IPS-15b (cell line): ENCODE measurements at regions not wholly inside any gene's neighbourhood (a gene's known extent, or its start where the extent isn't known, plus 50 kb on each side); places are given as distances from the start of the nearest gene placed in this dataset.

Source experiments
- H3K27me3 ChIP-seq: one replicate; pipeline ENCODE4 v1.6.1; 2013; ENCODE audit warnings: low read length; ENCODE audit not compliant: control insufficient read depth, insufficient read depth
- H3K36me3 ChIP-seq: one replicate; pipeline ENCODE4 v1.6.1; 2013; ENCODE audit warnings: low read length; ENCODE audit not compliant: control insufficient read depth, insufficient read depth
- H3K4me1 ChIP-seq: one replicate; pipeline ENCODE4 v1.6.1; 2013; ENCODE audit warnings: mild to moderate bottlenecking, low read length; ENCODE audit not compliant: control insufficient read depth, insufficient read depth
- H3K4me3 ChIP-seq: one replicate; pipeline ENCODE4 v1.5.1; 2013; ENCODE audit warnings: low read depth, low read length
- H3K9ac ChIP-seq: one replicate; pipeline ENCODE4 v1.6.1; 2013; ENCODE audit warnings: low read depth, mild to moderate bottlenecking, low read length
- H3K9me3 ChIP-seq: one replicate; pipeline ENCODE4 v1.6.1; 2013; ENCODE audit warnings: mild to moderate bottlenecking, low read length; ENCODE audit not compliant: control insufficient read depth, insufficient read depth

- H3K36me3 ChIP-seq: no peaks in the 10 kb centered on the region
- H3K4me3 ChIP-seq: no peak overlapping the region
- H3K9ac ChIP-seq: no peak overlapping the region
- no peaks in the 10 kb centered on the region for H3K27me3 ChIP-seq
- H3K9me3 ChIP-seq: no peaks in the 10 kb centered on the region
- H3K4me1 ChIP-seq: no peaks in the 10 kb centered on the region
These were observed 102.1 kb upstream of the SIAH1 start for GRCh38 chr16:48487287-48487686.

- Histone ChIP-seq H3K4me1 (peaks cover 9% of the 10 kb centered on the region), H3K9ac (no peak overlapping the region), H3K4me3 (no peak overlapping the region), H3K9me3 (no peaks in the 10 kb centered on the region), H3K27me3 (no peaks in the 10 kb centered on the region), H3K36me3 (no peaks in the 10 kb centered on the region)
These were observed 96.6 kb upstream of the SIAH1 start for GRCh38 chr16:48481772-48482171.

DNA sequence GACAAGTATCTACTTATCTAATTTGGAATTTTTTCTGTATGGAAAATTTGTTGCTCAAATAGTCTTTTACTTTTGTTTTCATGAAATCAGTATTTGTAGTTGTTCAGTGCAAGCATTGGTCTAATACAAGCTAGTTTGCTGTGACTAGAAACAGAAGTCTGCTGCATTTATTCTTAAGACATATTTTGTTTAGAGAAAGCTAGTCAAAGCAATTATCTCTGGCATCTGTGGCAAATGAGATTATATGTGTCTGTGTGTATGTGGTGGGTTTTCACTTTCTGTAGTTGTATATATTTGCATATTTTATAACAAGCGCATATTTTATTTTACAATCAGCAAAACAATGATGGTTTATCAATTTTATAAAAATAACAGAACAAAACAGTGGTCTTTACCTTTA is 96.0 kb upstream of the SIAH1 start:
- no peak overlapping the region for H3K4me3 ChIP-seq
- no peak overlapping the region for H3K9ac ChIP-seq
- no peaks in the 10 kb centered on the region for H3K27me3 ChIP-seq

DNA sequence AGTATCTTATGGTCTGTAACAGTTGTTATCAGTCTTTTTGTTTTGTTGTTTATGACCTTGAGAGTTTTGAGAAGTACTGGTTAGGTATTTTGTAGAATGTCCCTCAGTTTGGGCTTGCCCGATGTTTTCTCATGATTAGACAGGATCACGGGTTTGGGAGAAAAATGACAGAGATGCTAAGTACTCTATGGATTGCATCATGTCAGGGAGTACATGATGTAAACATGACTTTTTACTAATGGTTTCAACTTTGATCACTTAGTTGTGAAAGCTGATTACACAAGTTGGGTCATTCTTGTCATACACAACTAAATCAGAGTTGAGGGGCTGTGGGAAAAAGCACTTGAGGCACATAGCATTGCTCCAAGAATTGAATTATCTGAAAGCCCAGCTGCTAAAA is 94.7 kb upstream of the SIAH1 start:
- H3K27me3 ChIP-seq: no peaks in the 10 kb centered on the region
- no peak overlapping the region for H3K9ac ChIP-seq
- H3K4me1 ChIP-seq: peaks cover 9% of the 10 kb centered on the region
- H3K36me3 ChIP-seq: no peaks in the 10 kb centered on the region
- no peak overlapping the region for H3K4me3 ChIP-seq
- H3K9me3 ChIP-seq: no peaks in the 10 kb centered on the region

More for the DNA sequence above, 96.0 kb upstream of the SIAH1 start:
- Histone ChIP-seq H3K4me1 (peaks cover 9% of the 10 kb centered on the region), H3K36me3 (no peaks in the 10 kb centered on the region), H3K9me3 (no peaks in the 10 kb centered on the region)

DNA sequence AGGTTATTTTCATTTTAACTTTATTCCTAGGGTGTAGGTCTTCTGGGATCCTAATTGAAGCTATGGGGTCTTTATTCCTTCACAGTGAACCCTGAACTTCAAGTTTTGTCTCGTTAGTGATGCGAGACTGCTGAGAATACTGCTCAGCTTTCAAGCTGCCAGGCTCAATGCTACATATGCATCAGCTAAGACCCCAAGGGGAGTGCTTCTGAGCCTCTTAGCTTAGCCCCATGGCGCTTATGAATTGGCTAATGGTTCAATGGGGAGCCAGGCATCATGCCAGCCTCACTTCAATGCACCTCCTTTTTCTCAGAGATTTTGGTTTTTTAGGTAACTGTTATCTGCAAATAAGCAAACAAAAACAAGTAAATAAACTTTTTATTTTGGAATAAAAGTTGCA is 94.1 kb upstream of the SIAH1 start:
- Histone ChIP-seq H3K9ac (no peak overlapping the region), H3K4me3 (no peak overlapping the region), H3K27me3 (no peaks in the 10 kb centered on the region), H3K4me1 (peaks cover 9% of the 10 kb centered on the region), H3K9me3 (no peaks in the 10 kb centered on the region), H3K36me3 (no peaks in the 10 kb centered on the region)

DNA sequence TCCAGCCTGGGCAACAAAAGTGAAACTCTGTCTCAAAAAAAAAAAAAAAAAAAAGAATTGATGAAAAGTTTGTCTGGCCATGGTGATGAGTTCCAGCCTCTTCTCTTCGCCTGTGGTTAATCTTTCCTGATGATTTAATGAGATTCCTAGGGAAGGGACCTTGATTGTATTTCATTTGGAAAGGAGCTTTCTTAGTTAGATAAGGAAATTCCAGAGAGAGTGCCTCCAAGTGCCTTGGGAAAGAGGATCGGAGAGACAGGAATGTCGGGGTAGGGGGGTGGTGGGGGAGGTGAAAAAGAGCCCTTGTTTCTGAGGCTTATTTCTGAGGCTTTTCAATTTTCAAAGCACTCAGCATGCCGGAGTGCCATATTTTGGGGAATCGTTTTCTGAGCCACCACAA is 93.2 kb upstream of the SIAH1 start:
- Histone ChIP-seq H3K9me3 (no peaks in the 10 kb centered on the region), H3K36me3 (no peaks in the 10 kb centered on the region), H3K4me1 (peaks cover 9% of the 10 kb centered on the region), H3K4me3 (no peak overlapping the region), H3K27me3 (no peaks in the 10 kb centered on the region), H3K9ac (no peak overlapping the region)

DNA sequence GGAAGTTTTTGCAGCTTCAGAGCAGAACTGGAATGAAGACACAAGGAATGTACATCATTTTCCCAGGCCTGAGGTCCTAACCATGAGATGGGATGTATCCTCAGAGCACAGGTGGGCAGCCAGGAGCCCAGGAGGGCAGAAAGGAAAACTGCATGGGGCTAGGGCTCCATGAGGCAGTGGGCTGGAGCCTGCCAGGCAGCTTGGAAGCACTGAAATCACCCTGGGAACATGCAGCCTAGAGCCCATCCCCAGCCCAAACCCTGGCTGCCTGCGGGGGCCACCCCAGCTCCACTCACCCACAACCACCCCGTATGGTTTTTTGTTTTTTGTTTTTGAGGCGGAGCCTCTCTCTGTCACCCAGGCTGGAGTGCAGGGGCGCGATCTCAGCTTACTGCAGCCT is 86.2 kb upstream of the SIAH1 start:
- H3K9ac ChIP-seq: no peak overlapping the region
- no peaks in the 10 kb centered on the region for H3K36me3 ChIP-seq
- no peaks in the 10 kb centered on the region for H3K27me3 ChIP-seq
- H3K9me3 ChIP-seq: no peaks in the 10 kb centered on the region
- no peaks in the 10 kb centered on the region for H3K4me1 ChIP-seq
- H3K4me3 ChIP-seq: no peak overlapping the region

DNA sequence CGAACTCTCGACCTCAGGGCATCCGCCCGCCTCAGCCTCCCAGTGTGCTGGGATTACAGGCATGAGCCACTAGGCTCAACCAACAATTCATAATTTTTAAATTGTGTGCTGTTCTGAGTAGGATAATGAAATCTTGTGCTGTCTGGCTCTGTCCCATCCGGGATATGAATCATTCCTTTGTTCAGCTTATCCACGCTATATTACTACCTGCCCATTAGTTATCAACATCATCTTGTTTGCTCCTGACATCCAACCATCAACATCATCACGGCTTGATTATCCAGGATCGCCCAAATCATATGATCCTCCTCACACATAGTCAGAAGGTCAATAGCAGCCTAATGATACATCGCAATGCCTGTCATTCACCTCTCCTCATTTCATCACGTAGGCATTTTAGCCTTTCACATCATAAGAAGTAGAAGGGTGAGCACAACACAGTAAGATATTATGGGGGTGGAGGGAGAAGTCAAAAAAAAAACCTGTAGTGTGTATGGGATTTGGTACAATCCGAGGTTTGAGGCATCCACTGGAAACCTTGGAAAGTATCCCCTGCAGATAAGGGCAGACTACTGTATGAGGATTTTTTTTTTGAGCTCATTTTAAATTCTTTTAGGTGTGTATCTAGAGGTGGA is 77.0 kb upstream of the SIAH1 start:
- H3K9ac ChIP-seq: no peak overlapping the region
- no peaks in the 10 kb centered on the region for H3K27me3 ChIP-seq
- no peak overlapping the region for H3K4me3 ChIP-seq
- no peaks in the 10 kb centered on the region for H3K9me3 ChIP-seq
- H3K36me3 ChIP-seq: no peaks in the 10 kb centered on the region
- no peaks in the 10 kb centered on the region for H3K4me1 ChIP-seq

DNA sequence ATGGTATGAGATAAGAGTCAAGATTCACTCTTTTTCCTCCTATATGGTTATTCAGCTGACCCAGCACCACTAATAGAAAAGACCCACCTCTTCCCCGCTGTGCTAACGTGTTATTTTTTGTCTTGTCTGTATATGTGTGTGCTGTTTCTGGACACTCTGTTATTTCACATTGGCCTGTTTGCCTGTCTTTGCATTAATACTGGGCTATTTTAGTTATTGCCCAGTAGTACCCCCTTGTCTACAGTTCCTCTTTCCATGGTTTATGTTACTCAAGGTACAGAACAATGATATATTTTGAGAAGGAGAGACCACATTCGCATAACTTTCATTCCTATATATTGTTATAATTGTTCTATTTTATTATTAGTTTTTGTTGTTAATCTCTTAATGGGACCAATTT is 74.0 kb upstream of the SIAH1 start:
- H3K9me3 ChIP-seq: no peaks in the 10 kb centered on the region
- no peak overlapping the region for H3K9ac ChIP-seq
- no peak overlapping the region for H3K4me3 ChIP-seq
- no peaks in the 10 kb centered on the region for H3K36me3 ChIP-seq
- no peaks in the 10 kb centered on the region for H3K4me1 ChIP-seq
- H3K27me3 ChIP-seq: no peaks in the 10 kb centered on the region

- H3K27me3 ChIP-seq: no peaks in the 10 kb centered on the region
- no peak overlapping the region for H3K9ac ChIP-seq
- no peak overlapping the region for H3K4me3 ChIP-seq
- no peaks in the 10 kb centered on the region for H3K36me3 ChIP-seq
- no peaks in the 10 kb centered on the region for H3K4me1 ChIP-seq
- H3K9me3 ChIP-seq: no peaks in the 10 kb centered on the region
These were observed 68.8 kb upstream of the SIAH1 start for GRCh38 chr16:48454051-48454450.

- Histone ChIP-seq H3K9me3 (no peaks in the 10 kb centered on the region), H3K27me3 (no peaks in the 10 kb centered on the region), H3K4me3 (no peak overlapping the region), H3K4me1 (no peaks in the 10 kb centered on the region), H3K36me3 (no peaks in the 10 kb centered on the region), H3K9ac (no peak overlapping the region)
These were observed 68.0 kb upstream of the SIAH1 start for GRCh38 chr16:48452991-48453760.

DNA sequence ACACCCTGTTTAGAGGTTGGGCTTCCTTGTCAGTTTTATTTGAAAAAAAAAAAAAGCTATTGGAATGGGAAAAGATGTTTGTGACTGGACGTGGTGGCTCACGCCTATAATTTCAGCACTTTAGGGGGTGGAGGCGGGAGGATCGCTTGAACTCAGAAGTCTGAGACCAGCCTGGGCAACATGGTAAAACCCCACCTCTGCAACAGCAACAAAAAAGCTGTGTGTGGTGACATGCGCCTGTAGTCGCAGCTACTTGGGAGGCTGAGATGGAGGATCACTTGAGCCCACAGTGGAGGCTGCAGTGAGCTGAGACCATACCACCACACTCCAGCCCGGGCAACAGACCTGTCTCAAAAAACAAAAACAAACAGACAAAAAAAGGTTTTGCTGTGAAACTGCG is 66.1 kb upstream of the SIAH1 start:
- Histone ChIP-seq H3K4me1 (no peaks in the 10 kb centered on the region), H3K9ac (no peak overlapping the region), H3K27me3 (no peaks in the 10 kb centered on the region), H3K4me3 (no peak overlapping the region), H3K36me3 (no peaks in the 10 kb centered on the region), H3K9me3 (no peaks in the 10 kb centered on the region)
